ENCODE measurements at regions not wholly inside any gene's neighbourhood (a gene's known extent, or its start where the extent isn't known, plus 50 kb on each side); places are given as distances from the start of the nearest gene placed in this dataset.

DNA sequence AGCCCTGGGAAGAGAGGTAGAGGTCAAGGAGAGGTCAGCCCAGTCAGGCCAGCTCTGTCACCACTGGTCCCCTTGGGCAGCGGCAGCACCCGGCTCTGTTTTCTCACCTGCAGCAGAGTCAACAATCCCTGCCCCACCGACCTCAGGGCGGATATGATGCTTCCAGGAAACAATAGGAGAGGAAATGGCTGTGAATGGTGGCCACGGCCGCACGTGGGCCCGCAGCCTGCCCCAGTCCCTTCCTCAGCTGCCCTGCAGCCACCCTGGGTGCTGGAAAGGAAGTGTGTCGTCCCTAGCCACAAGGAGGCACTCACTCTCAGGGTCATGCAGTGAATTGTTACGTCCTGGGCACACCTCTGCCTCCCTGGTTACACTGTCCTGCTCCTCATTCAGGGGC is 92.5 kb upstream of the ENPP6 start:
- no peak for DNase-seq (ENCODE audit: low read depth)

DNA sequence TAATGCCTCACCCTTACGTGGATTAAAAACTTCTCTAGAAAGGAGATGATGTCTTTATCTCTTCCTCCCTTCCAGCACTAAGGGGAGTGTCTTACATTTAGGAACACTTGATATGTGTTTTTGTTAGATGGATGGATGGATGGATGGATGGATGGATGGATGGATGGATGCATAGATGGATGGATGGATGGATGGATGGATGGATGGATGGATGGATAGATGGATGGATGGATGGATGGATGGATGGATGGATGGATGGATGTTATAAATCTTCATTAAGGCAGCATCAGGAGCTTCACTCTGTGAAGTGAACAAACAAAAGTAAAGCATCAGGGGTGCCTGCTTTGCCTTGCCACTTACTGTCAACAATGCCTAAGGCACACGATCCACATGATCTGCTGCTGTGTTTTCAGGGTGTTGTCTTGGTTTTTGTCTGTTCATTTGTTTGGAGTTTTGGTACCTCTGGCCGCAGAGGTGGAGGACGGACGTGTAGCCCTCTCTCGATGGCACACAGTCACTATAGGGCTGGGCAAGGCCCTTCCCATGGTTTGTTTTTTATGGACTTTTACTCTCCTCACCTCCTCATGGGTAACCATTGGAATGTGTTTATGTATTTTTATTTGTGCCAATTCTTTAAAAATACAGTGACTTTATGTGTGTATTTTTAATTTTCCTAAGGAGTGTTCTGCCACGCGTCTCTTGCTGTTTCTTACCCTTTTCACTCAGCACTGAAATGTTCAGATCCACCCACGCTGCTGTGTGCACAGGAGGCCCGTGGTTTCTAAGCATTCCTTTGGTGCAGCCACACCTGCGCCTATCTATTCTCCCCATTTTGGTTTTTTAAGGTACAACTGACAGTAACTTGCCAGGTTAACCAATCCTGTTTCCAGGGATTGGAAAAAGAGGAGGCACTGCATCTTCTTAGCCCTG is 91.8 kb upstream of the ENPP6 start:
- DNase-seq (ENCODE audit: low read depth), result no peak

DNA sequence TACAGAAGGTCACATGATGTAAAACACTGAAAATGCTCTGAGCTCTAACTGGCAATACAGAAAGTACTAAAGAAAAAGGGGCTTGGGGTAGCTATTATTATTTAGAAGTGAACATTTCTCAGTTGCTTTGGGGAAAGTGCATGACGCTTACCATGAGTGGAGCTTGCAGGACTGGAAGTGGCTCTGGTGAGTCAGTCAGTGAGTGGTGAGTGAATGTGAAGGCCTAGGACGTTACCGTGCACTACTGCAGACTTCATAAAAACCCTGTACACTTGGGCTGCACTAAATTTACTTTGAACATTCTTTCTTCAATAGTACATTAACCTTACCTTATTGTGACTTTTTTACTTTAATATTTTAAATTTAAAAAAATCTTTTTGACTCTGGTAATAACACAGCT is 89.3 kb upstream of the ENPP6 start:
- peak; percentile 63 for DNase-seq (ENCODE audit: low read depth)

DNA sequence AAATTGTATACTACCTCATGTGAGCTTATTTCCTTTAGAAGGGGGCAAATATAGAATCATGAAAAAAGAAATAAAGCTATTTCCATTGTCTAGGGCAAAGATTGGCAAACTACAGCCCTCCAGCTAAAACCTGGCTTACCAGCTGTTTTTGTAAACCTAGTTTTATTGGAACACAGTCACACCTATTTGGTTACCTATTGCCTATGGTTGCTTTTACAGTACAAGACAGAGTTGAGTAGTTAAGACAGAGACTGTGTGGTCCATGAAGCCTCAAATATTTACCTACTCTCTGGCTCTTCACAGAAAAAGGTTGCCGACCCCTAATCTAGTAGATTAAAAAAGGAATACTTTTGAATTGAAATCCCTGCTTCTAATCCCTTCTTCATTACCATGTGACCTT is 88.8 kb upstream of the ENPP6 start:
- peak; percentile 63 for DNase-seq (ENCODE audit: low read depth)

DNA sequence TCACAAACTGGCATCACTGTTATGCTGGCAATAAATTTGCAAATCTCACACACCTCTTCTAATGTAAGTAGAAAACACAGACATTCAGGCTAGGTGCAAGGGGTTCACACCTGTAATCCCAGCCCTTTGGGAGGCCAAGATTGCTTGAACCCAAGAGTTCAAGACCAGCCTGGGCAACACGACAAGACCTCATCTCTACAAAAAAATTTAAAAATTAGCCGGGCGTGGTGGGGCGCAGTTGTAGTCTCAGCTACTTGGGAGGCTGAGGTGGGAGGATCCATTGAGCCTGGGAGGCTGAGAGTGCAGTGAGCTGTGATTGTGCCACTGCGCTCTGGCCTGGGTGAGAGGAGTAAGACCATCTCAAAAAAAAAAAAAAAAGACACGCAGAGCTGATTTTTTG is 83.1 kb upstream of the ENPP6 start:
- no peak for DNase-seq (ENCODE audit: low read depth)

DNA sequence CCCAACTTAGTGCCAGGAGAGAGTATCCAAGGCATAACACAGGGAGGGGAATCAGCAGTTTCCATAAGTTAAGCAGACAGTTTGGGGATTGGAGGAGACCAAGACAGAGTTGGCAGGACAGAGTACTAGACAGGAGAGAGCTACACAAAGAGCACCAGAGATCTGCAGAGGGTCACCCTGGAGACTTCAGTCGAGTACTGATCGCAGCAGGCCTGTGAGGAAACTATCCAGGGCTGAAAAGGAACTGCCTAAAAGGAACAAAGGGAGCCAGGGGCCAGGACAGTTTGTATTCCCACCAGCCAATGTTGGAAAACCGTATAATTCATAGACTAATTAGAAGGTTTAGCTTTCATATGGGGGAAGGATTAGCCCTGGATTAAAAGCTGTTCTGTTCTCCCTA is 80.6 kb upstream of the ENPP6 start:
- no peak for DNase-seq (ENCODE audit: low read depth)

DNA sequence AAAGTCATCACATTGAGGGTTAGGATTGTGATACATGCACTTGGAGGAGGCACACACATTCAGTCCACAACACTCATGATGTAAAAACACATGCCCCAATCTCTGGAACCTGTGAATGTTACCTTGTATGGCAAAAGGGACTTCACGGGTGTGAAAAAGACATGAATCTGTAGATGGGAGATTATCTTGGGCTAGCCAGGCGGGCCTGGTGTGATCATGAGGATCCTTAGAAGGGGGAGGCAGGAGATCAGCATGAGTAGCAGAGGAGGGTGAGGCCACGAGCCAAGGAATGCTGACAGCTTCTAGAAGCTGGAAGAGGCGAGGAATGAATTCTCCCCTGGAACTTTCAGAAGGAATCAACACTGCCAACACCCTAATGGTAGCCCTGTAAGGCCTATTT is 77.5 kb upstream of the ENPP6 start:
- DNase-seq (ENCODE audit: low read depth), result no peak

DNA sequence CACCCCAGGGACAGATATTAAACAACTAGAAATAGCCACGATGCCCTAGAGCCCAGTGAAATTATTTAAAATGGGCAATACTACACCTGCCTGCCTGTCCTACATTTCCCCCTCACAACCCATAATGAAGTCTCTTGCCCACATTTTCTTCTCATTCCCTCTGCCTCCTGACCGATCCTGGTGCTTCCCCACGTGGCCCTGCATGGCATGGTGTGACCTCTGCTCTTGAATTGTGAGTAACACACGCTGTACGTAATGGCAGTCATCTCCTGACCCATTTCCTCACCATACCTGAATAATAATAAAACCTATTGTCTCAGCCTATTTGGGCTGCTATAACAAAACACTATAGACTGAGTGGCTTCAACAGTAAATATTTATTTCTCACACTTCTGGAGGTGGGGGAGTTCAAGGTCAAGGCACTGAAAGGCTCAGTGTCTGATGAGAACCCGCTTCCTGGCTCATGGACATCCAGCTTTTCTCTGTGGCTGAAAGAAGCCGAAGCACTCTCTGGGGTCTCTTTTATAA is 77.0 kb upstream of the ENPP6 start:
- no peak for DNase-seq (ENCODE audit: low read depth)

DNA sequence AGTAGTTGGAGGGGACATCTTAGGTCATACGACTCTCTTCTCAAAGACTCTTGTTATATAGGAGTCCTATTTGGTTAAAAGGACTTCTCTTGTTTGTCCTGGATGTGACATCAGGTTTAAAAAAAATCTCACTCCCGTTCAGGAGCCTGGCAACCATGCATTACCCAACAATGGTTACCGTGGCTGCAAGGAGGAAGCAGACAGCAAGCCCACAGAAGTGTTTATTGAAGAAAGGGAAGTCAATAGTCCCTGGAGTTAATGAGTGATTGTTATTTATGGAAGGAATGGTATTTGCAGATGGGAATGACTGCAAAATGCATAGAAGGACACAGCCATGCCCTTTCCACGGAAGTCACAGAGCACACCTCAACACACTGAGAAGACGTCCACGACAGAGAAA is 75.9 kb upstream of the ENPP6 start:
- peak; percentile 72 for DNase-seq (ENCODE audit: low read depth)

DNA sequence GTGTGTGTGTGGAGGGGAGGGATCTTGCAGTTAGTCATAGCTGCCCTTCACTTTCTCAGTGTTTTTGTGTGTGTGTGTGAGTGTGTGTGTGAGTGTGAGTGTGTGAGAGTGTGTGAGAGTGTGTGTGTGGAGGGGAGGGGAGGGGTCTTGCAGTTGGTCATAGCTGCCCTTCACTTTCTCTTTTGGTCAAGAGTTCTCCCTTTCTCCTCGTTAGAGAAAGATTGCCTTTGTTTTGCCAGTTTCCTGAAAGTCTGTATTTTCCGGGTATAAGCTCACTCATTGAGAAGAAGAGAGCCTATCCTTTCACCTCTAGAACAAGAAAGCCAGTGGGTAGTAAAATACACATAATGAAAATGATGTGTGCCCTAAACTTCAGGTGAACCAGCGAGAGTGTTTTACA is 75.2 kb upstream of the ENPP6 start:
- no peak for DNase-seq (ENCODE audit: low read depth)

DNA sequence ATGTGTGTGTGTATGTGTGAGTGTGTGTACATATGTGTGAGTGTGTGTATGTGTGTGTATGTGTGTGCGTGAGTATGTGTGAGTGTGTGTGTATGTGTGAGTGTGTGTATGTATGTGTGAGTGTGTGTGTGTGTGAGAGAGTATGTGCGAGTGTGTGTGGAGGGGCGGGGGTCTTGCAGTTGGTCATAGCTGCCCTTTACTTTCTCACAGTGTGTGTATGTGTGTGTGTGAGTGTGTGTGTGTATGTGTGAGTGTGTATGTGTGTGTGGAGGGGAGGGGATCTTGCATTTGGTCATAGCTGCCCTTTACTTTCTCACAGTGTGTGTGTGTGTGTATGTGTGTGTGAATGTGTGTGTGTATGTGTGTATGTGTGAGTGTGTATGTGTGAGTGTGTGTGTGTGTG is 74.8 kb upstream of the ENPP6 start:
- no peak for DNase-seq (ENCODE audit: low read depth)

DNA sequence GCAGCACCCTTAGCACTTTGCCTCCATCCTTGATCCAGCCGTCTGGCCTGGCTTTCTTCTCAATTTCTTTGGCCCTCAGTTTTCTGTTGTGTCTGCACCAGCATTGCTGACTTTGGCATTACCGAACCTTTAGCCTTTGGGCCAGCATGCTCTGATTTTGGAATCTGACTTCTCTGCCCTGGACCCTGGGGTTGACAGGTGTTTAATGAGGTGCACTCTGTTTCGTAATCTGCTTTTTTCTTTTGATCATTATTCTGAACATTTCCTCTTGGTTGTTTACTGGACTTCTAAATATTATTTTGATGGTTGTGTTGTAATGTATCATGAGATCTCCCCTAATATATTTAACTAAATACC is 71.5 kb upstream of the ENPP6 start:
- no peak for DNase-seq (ENCODE audit: low read depth)

DNA sequence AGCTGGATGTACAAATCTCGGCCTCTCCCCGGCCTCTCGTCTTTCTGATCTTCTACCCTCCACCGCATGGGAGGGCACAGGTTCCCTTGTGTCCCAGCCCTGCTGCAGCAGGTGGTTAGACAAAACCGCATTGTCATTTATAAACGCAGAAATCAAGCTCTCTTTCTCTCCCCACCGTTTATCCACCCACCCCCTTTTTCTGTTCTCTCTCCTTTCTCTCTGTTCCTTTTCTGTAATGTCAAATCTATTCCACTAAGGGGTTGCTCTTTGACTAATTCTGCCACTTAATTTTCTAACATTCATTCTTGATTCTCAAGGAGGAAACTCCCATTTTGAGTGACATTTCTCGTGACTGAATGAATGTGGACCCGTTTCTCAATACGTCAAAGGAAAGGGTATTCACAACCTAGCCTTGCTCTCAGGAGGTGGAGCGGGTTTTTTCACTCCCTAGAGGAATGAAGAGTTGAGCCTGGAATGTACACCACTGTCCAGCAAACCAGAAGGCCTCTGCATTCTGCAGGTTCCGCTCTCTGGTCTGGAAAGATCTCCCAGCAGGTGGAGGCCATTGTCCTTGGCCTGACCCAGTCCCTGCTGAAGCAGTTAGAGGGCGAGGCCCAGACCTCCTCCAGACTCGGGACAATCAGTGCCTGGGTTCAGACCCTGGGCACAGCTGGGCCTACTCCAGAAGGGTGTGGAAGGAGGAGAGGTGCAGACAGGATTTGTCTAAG is 70.9 kb upstream of the ENPP6 start:
- no peak for DNase-seq (ENCODE audit: low read depth)

DNA sequence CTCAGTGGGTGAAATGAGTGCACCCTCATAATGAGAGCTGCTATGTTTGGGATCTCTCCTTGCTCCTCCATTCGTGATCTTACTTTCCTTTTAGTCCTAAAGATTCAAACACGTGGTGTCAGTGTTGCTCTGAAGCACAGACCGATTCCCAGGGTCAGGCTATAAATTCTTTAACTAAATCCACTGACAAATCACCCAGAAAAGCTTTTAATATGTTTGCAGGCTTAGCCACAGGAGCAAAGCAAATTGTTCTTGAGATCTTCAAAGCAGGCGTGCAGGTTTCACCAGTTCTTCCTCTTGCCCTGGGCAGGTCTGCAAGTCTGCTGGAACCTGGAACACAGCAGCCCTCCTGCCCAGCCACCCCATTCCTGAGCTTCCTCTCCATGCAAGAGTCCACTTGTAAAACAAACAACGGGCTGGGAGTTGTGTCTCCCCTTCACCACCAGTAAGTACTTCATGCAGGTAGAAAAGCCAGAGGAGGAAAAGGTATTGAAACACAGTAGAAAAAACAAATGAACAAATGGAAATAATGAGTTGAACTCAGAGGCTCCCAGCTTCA is 70.1 kb upstream of the ENPP6 start:
- DNase-seq (ENCODE audit: low read depth), result peak; percentile 67

DNA sequence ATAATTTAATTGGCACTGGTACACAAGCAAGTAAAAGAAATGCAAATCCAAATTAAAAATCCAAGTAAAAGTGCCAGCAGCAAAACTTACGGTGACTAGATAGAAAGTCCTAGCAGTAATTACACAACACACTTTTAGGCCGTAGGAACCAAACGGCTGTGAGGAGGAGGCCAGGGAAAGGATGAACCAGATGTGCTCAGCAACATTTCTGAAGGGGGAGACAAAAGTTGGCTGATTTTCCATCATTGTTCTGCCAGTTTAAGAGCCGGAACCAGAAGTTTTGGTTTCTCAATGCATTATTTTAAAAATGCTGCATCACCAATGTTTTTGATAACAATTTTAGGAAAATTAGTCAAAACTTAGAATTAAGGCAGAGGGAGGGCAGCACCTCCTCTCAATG is 68.7 kb upstream of the ENPP6 start:
- no peak for DNase-seq (ENCODE audit: low read depth)

DNA sequence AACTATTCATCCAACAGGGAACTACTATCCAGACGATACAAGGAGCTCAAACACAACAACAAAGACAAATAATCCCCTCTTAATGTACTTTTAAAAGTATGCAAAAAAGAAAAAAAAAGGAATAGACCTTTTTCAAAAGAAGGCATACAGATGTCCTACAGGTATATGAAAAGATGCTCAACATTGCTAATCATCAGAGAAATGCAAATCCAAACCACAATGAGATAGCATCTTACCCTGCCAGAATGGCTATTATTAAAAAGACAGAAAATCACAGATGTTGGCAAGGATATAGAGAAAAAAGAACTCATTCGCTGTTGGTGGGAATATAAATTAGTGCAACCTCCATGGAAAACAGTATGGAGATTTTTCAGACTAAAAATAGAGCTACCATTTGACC is 67.1 kb upstream of the ENPP6 start:
- no peak for DNase-seq (ENCODE audit: low read depth)

DNA sequence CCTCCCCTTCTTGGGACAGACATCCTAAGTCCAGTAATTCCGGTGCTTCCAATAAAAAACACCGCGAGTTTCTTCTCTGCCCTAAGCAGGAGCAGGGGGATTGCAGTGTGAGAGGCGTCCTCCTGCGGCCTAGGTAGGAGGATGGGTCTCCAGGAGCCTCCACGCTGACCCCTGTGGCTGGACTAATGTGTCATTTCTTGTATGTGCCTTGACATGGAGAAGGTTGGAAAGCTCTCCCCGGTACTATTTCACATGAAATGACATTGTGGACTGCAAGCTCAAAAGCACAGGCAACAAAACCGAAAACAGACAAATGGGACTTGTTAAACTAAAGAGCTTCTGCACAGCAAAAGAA is 66.6 kb upstream of the ENPP6 start:
- DNase-seq (ENCODE audit: low read depth), result no peak

DNA sequence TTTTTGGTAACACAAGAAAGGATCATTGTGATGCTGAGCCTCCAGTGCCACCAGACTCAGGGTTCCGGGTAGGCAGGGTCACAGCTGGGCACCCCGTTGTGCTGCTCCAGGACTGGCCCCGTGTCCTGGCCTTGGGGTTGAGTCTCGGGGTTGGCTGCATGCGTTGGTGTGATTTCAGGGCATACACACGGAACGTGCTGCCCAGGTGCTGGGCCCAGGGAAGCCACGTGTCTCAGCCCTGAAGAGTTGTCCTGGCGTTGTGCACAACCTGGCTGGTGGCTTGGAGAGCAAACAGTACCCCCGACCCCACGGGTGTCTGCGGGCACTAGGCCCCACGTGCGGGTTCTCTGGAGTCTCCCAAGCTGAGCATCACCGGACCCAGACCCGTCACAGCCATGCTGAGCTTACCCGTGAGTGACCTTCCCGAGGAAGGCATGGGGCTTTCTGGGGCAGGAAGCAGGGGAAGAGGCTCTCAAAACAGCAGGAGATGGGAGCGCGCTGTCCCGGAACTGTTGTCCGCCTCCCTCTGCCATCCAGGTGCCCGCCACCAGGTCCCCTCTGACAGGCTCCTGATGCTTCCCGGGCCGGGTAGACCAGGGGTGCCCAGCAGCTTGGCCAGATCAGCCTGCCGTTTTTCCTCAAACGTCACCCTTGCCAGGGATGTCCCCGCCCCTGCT is 66.1 kb upstream of the ENPP6 start:
- no peak for DNase-seq (ENCODE audit: low read depth)

DNA sequence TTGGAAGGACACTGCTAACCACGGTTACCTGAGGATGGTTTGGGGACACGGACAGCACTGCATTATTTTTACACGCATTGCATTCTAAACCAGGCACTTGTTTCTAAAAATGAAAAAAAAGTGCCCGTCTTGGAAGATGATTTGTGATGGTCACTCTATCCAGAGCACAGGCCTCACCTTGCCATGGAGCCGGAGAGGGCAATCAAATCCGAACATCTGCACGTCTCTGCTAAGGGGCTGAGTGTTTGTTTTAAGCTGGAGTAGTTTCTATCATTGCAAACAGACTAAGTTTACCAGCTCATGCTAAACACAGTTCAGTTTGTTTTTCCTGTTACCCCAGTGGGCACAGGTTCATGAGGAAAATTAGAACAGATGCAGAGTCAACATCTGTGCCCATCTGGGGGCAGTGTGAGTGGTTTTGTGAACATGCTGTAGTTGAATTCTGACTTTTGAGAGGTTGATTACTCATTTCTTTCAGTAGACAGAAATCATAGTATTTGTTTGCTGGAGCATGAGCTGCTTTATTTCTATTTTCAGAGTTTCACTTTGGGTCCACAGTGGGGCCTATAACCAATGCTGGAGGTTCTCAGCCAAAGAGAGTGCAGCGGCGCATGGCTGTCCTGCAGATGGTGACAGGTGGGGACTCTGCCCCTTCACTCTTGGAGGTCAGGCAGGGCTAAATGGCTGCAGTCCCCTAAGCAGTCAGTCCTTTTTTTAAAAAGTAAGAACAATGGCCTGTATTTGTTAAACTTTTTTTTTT is 65.4 kb upstream of the ENPP6 start:
- no peak for DNase-seq (ENCODE audit: low read depth)

DNA sequence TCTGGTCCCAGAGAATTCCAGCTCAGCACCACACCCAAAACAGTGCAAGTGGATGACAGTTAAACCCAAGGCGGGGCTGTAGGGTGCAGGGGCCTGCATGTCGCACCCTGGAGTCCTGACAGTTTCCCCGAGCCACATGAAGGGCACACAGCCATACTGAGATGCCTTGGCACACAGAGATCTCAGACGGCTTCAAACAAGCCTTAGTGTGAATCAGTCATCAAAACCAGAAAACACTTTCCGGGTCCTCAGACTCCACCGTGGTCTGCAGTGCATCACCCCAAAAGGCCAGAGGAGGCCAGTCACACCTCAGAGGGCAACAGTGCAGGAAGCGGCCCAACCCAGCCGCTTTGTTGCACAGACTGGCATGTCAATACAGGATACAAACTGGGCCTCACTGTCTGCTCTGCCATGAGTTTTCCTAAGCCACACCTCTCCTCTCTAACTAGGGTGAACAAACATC is 64.6 kb upstream of the ENPP6 start:
- no peak for DNase-seq (ENCODE audit: low read depth)

All from renal cortical epithelial cell (primary cell).